Hematopoietic multipotent progenitor cell (in vitro differentiated cells): ENCODE measurements at regions not wholly inside any gene's neighbourhood (a gene's known extent, or its start where the extent isn't known, plus 50 kb on each side); places are given as distances from the start of the nearest gene placed in this dataset.

Experiments used
- DNase-seq, 3 donors: peaks; one replicate each; pipeline ENCODE4 v3.0.0-alpha.2; 2011 to 2015; ENCODE audit warnings: low read depth in 2 of 3, low spot score in 2 of 3

- no peak for DNase-seq
Measured at GRCh38 chr18:42184685-42185477, 229.8 kb downstream of the PIK3C3 start.

- no peak for DNase-seq
Measured at GRCh38 chr18:42185486-42185885, 230.5 kb downstream of the PIK3C3 start.

GRCh38 chr18:42187611-42188380 is 232.8 kb downstream of the PIK3C3 start:
- DNase-seq, result no peak

GRCh38 chr18:42190643-42191042 is 235.6 kb downstream of the PIK3C3 start:
- no peak for DNase-seq

- no peak for DNase-seq
Measured at GRCh38 chr18:42192251-42193248, 237.5 kb downstream of the PIK3C3 start.

GRCh38 chr18:42196651-42197050 is 241.6 kb downstream of the PIK3C3 start:
- DNase-seq, result no peak

- no peak for DNase-seq
Measured at GRCh38 chr18:42201137-42201536, 246.1 kb downstream of the PIK3C3 start.

GRCh38 chr18:42211201-42211600 is 256.2 kb downstream of the PIK3C3 start:
- no peak for DNase-seq

GRCh38 chr18:42222557-42222956 is 267.5 kb downstream of the PIK3C3 start:
- DNase-seq, result no peak

GRCh38 chr18:42228581-42228980 is 273.5 kb downstream of the PIK3C3 start:
- DNase-seq, result no peak

- no peak for DNase-seq
Measured at GRCh38 chr18:42229211-42230210, 274.5 kb downstream of the PIK3C3 start.

GRCh38 chr18:42230636-42231035 is 275.6 kb downstream of the PIK3C3 start:
- no peak for DNase-seq

- no peak for DNase-seq
Measured at GRCh38 chr18:42231284-42231683, 276.2 kb downstream of the PIK3C3 start.

GRCh38 chr18:42231796-42232195 is 276.8 kb downstream of the PIK3C3 start:
- no peak for DNase-seq

GRCh38 chr18:42233908-42234307 is 278.9 kb downstream of the PIK3C3 start:
- no peak for DNase-seq

GRCh38 chr18:42242758-42243157 is 287.7 kb downstream of the PIK3C3 start:
- no peak for DNase-seq

- no peak for DNase-seq
Measured at GRCh38 chr18:42245137-42245536, 290.1 kb downstream of the PIK3C3 start.

- DNase-seq, result no peak
Measured at GRCh38 chr18:42255908-42256765, 301.1 kb downstream of the PIK3C3 start.
